ENCODE measurements at regions not wholly inside any gene's neighbourhood (a gene's known extent, or its start where the extent isn't known, plus 50 kb on each side); places are given as distances from the start of the nearest gene placed in this dataset.

DNA sequence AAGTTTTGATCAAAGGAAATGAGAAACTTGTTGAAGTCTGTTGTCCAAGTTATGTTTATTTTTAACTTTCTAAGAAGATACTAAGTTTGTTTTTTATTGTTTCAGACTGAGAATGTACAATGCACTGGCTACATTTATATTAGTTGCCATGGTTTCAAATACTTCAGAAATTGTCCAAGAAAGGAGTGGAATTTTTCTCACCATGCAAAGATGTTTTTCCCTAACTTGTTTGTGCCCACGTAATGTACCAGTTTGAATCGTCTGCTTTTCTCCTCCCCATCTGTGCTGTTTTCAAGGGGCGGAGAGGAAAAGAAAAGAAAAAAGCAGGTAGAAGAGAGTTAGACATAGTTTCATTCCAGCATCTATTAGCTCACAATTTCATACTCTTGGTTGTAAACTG lies 407.0 kb downstream of the KCTD16 start:
- Histone ChIP-seq H3K4me2 (ENCODE audit: low read depth, low read length) (no peak overlapping the region), H2BK15ac (ENCODE audit: low read depth, low read length) (no peak overlapping the region), H3K9me1 (ENCODE audit: insufficient read depth, low read length) (no peaks in the 10 kb centered on the region), H3K18ac (ENCODE audit: low read depth, low read length) (no peak overlapping the region), H3K9ac (ENCODE audit: low read depth, low read length) (no peak overlapping the region), H2BK120ac (ENCODE audit: low read depth, low read length) (no peak overlapping the region), H3K23ac (ENCODE audit: low read depth, low read length) (no peak overlapping the region), H2AK9ac (replicated peaks; ENCODE audit: low read depth, low read length, poor library complexity) (no peak overlapping the region), H4K20me1 (ENCODE audit: insufficient read depth, low read length) (no peaks in the 10 kb centered on the region), H3K4me1 (ENCODE audit: control insufficient read depth, insufficient read depth, low read length) (no peaks in the 10 kb centered on the region), H4K91ac (ENCODE audit: insufficient read depth, low read depth, low read length) (no peak overlapping the region), H2BK5ac (ENCODE audit: low read depth, low read length, poor library complexity, severe bottlenecking) (no peak overlapping the region), H3K4ac (ENCODE audit: low read depth, low read length) (no peak overlapping the region), H3K27ac (ENCODE audit: insufficient read depth, low read length) (no peak overlapping the region), H2AFZ (replicated peaks; ENCODE audit: low read length, poor library complexity) (no peak overlapping the region), H3K9me3 (ENCODE audit: control insufficient read depth, insufficient read depth, low read length) (no peaks in the 10 kb centered on the region), H3K27me3 (ENCODE audit: control insufficient read depth, insufficient read depth, low read length) (no peaks in the 10 kb centered on the region), H2AK5ac (ENCODE audit: low read depth, low read length) (no peak overlapping the region), H3K4me3 (ENCODE audit: insufficient read depth, low read depth, low read length) (no peak overlapping the region), H3K36me3 (ENCODE audit: control insufficient read depth, insufficient read depth, low read length) (no peaks in the 10 kb centered on the region), H4K8ac (ENCODE audit: low read depth in 2 of 2, low read length in 2 of 2) (no peak overlapping the region), H3K56ac (ENCODE audit: extremely low read depth, insufficient read depth, low read length) (no peak overlapping the region), H3K14ac (replicated peaks; ENCODE audit: low read depth, low read length) (no peak overlapping the region), H3K79me1 (ENCODE audit: low read depth in 1 of 2, low read length in 2 of 2) (no peaks in the 10 kb centered on the region), H4K5ac (ENCODE audit: low read depth, low read length) (no peak overlapping the region), H2BK20ac (ENCODE audit: low read depth, low read length) (no peak overlapping the region)
- ChIA-PET POLR2A (ENCODE audit: unreplicated experiment) (no interaction called here), CTCF (no interaction called here)
- ATAC-seq (ENCODE audit: low read depth) (no peak), DNase-seq (no peak)
- BruUV-seq (replicated peaks) = no TSS peak
- WGBS, 2 experiments (ENCODE audit: extremely low coverage in 2 of 2, insufficient read length in 1 of 2) = no CpG with 5 or more reads among the region's 3 CpGs
- intact Hi-C loops (cut with micrococcal nuclease) (no loop called here), in situ Hi-C loops (cut with MboI; ENCODE audit: low sequenced_read_pairs) (no loop called here), dilution Hi-C loops (cut with HindIII; ENCODE audit: low sequenced_read_pairs, unreplicated experiment) (no loop called here)
- TF ChIP-seq CHD1 (IDR thresholded peaks at IDR 0.05; ENCODE audit: low read depth, low read length) (no peak), CEBPB (IDR thresholded peaks at IDR 0.05; ENCODE audit: low read depth, low read length) (no peak), MAFK (IDR thresholded peaks at IDR 0.05; ENCODE audit: low read depth, low read length) (no peak), RCOR1 (IDR thresholded peaks at IDR 0.05; ENCODE audit: insufficient replicate concordance, low read length) (no peak), MAZ (IDR thresholded peaks at IDR 0.05; ENCODE audit: borderline replicate concordance, low read depth, low read length) (no peak), SMC3 (IDR thresholded peaks at IDR 0.05; ENCODE audit: low read depth, low read length) (no peak), POLR2A (IDR thresholded peaks at IDR 0.05; ENCODE audit: low read depth, low read length) (no peak), NFE2L2 (IDR thresholded peaks at IDR 0.05; ENCODE audit: low read depth, low read length) (no peak), ELK1 (IDR thresholded peaks at IDR 0.05; ENCODE audit: borderline replicate concordance, low read depth, low read length) (no peak), BHLHE40 (IDR thresholded peaks at IDR 0.05; ENCODE audit: low read depth, low read length) (no peak), RAD21 (IDR thresholded peaks at IDR 0.05; ENCODE audit: low read length) (no peak), MXI1 (IDR thresholded peaks at IDR 0.05; ENCODE audit: borderline replicate concordance, low read depth, low read length) (no peak), RFX5 (IDR thresholded peaks at IDR 0.05; ENCODE audit: low read depth, low read length) (no peak), FOS (IDR thresholded peaks at IDR 0.05; ENCODE audit: low read depth, low read length) (no peak)
- TF ChIP-seq, protein P1, sequence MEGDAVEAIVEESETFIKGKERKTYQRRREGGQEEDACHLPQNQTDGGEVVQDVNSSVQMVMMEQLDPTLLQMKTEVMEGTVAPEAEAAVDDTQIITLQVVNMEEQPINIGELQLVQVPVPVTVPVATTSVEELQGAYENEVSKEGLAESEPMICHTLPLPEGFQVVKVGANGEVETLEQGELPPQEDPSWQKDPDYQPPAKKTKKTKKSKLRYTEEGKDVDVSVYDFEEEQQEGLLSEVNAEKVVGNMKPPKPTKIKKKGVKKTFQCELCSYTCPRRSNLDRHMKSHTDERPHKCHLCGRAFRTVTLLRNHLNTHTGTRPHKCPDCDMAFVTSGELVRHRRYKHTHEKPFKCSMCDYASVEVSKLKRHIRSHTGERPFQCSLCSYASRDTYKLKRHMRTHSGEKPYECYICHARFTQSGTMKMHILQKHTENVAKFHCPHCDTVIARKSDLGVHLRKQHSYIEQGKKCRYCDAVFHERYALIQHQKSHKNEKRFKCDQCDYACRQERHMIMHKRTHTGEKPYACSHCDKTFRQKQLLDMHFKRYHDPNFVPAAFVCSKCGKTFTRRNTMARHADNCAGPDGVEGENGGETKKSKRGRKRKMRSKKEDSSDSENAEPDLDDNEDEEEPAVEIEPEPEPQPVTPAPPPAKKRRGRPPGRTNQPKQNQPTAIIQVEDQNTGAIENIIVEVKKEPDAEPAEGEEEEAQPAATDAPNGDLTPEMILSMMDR (conservative IDR thresholded peaks at IDR 0.05; ENCODE audit: low read depth, low read length) = no peak
- TF ChIP-seq, protein P2, sequence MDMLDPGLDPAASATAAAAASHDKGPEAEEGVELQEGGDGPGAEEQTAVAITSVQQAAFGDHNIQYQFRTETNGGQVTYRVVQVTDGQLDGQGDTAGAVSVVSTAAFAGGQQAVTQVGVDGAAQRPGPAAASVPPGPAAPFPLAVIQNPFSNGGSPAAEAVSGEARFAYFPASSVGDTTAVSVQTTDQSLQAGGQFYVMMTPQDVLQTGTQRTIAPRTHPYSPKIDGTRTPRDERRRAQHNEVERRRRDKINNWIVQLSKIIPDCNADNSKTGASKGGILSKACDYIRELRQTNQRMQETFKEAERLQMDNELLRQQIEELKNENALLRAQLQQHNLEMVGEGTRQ (IDR thresholded peaks at IDR 0.05; ENCODE audit: low read depth, low read length) = no peak

Data from IMR-90 (cell line).